SU-DHL-6 (cell line): ENCODE measurements at regions not wholly inside any gene's neighbourhood (a gene's known extent, or its start where the extent isn't known, plus 50 kb on each side); places are given as distances from the start of the nearest gene placed in this dataset.

Experiments
- EZH2phosphoT487 ChIP-seq: fragments of 200-600 bp; sonication (generic), shearing (Covaris generic); conservative IDR thresholded peaks from 2 replicates; pipeline ENCODE4 v1.6.1; 2018; ENCODE audit warnings: mild to moderate bottlenecking, antibody characterized with exemption, low read length, moderate library complexity, mixed read lengths
- TF ChIP-seq, protein P1 (sequence below): fragments of 200-600 bp; sonication (generic); IDR thresholded peaks from one replicate; pipeline ENCODE4 v1.5.1; 2017; ENCODE audit warnings: antibody characterized with exemption, mild to moderate bottlenecking, low read length, moderate library complexity; ENCODE audit not compliant: insufficient read depth, poor library complexity, severe bottlenecking

DNA sequence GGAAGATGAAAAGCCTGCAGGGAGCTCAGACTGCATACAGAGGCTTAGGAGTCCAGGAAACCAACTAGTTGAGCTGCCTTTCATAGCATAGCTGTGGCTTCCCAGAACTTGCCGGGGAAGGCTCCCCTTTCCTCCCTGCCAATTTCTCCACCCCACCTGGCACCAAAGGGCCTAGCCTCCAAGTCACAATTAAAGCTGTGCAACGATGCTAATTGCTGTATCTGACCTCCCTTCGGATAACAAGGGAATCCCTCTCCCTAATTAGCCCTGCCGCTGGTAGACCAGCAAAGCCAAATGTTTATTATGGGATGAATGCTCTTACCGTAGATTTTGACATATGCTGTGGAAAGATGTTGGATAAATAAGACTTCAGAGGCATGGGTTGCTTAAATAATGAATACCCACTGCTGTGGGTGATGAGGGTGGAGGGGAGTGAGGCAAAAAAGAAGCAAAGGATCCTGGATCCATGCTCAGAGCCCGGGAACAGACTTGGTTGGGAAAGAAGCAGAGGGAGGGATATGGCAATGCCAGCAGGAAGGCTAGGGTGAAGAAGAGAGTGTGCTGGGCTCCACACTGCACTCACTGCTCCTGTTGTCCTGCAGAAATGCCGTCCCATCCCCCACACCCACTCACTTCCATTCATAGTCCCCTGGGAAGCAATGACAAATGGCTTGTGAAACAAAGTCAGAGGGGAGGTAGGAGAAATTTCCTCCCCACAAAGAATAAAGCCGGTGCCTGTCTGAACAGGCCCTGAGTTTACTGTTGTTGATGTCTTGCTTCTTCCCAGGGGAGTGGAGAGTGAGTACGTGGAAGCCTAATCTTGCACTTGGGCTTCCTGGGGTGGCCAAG, 608.1 kb upstream of the CADM1 start:
- TF ChIP-seq, protein P1, sequence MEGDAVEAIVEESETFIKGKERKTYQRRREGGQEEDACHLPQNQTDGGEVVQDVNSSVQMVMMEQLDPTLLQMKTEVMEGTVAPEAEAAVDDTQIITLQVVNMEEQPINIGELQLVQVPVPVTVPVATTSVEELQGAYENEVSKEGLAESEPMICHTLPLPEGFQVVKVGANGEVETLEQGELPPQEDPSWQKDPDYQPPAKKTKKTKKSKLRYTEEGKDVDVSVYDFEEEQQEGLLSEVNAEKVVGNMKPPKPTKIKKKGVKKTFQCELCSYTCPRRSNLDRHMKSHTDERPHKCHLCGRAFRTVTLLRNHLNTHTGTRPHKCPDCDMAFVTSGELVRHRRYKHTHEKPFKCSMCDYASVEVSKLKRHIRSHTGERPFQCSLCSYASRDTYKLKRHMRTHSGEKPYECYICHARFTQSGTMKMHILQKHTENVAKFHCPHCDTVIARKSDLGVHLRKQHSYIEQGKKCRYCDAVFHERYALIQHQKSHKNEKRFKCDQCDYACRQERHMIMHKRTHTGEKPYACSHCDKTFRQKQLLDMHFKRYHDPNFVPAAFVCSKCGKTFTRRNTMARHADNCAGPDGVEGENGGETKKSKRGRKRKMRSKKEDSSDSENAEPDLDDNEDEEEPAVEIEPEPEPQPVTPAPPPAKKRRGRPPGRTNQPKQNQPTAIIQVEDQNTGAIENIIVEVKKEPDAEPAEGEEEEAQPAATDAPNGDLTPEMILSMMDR = no peak
- no peak for TF ChIP-seq EZH2phosphoT487
